NCI-H1436 (cell line): ENCODE measurements at regions not wholly inside any gene's neighbourhood (a gene's known extent, or its start where the extent isn't known, plus 50 kb on each side); places are given as distances from the start of the nearest gene placed in this dataset.

Experiments
- DNase-seq: peaks from one replicate; lab custom pipeline; 2025; lab: John Stamatoyannopoulos, UW

DNA sequence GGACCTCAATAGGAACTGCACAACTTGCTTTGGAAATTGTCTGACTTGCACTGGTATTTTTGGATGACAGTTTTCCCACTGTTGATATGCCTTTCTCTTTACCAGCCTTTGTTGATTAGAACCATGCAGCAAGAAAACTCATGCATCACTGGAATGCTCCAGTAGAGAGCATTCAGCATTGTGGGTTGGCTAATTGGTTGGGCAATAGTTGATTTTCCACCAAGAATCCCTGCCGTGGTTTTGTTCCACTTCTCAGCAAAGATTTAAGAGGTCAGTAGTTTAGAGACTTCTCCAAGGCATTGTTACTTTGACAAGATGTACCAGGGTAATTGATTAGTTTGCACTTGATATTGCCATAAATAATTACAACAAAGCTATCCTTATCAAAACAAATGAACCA is 260.0 kb downstream of the DHX35 start:
- no peak for DNase-seq

DNA sequence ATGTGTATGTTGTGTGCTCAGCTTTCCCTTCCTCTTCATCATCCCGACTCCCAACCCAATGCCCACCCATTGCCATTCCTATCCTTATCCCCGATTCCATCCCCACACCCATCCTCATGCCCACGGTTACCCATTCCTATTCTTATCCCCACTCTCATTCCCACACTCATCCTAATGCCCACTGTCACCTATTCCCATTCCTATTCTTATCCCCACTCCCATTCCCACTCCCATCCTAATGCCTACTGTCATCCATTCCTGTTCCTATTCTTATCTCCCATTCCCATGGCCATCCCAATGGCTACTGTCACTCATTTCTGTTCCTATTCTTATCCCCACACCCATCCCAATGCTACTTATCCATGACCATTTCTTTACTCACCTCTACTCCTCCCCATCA is 254.1 kb downstream of the DHX35 start:
- no peak for DNase-seq

DNA sequence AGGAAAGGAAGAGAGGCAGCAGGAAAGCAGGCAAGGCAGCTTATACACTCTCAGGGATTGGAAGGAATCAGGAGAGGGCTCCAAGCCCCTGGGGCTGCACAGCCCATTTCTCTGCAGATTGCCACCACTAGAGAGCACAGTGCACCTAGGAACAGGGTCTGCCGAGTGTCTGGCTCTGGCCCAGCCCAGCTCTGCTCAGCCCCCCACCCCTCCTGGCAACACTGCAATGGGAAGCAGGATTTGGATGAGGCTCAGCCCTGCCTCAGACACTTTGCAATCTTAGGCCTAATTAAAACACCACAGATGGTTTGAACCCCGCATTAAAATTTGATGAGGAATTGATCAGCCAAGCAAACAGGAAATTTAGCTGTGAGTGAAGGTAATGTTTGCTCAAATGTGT is 252.7 kb downstream of the DHX35 start:
- DNase-seq = no peak

DNA sequence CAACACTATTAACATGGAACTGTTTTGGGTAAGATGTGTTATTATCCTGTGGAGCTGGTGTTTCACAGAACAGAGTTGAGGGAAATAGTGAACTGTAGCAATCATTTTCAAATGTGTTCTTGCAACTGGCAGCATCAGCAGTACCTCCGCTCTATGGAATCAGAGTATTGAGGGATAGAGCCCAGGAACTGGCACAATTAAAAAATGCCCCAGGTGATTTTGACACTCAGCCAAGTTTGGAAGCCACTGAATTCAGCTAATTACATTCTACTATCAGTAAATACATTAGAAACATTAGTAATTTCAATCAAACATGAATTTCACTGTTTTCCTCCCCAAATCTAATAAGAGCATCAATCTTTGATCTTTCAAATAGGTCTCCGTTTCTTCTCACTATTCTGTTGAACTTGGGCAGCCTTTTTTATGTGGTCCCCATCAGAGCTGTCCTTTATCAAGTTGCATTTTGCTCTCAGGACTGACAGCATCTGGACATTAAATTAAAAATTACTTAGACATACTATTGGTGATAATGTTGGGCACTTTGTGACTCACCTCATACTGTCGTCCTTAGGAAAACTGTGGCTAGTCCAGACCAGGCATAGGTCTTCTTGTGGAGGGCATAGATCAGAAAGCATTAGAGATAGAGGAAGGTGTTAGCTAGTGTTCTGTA is 251.5 kb downstream of the DHX35 start:
- no peak for DNase-seq

DNA sequence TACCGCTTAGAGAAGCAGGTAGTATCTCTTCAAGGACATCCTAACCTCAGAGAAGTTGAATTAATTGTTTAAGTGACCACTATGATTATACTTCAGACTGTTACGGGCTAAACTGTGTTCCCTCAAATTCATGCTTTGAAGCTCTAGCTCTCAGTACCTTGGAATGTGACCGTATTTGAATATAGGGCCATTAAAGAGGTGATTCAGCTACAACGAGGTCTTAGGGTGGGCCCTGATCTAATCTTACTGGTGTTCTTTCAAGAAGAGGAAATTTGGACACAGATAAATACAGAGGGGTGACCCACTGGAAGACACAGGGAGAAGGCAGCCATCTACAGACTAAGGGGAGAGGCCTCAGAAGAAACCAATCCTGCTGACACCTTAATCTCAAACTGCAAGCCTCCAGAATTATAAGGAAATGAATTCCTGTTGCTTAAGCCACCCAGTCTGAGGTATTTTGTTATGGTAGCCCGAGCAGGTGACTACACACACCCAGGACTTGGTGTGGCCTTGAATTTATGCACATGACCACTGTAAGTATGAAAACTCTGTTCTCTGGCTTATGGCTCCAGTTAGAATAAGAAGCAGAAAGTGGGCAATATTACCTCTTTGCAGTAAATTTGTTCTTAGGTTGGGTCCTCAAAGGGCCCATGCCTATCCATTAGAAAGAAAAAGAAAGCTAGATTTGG is 249.1 kb downstream of the DHX35 start:
- DNase-seq = no peak

DNA sequence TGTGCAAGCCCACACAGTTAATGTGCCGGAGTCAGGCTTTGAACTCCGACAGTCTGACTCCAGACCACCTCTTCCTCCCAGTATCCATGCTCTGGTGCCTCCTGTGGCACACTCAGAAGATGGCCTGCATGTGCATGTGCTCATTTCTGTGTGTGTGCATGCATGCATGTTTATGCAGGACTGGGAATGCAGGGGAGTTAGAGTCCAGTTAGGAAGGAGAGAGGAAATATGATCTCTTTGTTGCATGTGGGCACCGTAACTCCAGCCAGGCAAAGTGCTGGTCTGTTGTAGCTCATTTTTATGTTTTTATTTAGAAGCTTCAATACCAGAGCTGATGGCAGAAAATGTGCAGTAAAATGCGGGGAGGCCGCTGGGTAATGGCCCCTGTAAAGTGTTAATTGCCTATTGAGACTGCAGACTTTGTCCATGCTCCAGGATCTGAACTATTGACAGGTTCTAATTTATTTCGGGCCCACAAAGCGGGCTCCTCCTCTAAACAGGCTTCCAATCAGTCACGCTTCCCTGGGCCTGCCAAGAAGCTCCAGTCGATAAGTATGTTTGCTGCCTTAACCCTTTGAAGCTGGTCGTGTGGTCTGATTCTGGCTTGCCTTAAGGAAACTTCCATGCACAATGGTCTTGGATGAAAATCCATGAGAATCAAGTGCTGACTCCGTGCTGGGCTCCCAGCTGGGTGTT is 248.3 kb downstream of the DHX35 start:
- DNase-seq = no peak

DNA sequence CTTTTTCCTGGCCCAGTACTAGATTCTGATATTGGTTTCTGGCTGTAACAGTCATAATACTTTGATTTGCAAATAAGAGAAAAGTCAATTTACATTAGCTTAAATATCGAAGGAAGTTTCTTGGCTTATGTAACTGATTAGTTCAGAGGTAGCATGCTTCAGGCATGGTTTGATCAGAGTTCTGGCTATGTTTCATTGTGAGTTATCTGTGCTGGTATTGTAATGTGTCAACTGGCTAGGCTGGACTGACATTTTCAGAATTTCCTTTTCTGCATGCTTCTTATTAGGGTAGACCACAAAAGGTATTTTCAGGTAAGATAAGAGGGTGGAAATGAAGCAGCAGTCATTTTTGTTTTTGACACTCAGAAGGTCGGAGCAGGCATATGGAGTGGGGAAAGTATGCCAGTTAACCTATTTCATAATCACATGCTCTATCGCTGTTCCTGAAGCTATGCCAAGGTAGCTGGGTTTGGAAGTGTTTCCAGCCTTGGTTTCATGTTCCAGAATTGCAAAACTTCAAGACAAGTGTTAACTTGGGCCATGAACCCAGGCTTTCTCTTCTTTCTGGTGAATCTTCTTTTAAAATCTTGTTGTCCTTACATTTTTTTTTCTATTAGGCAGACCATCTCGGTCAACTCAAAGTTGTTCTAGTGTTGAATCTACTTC is 244.9 kb downstream of the DHX35 start:
- no peak for DNase-seq

DNA sequence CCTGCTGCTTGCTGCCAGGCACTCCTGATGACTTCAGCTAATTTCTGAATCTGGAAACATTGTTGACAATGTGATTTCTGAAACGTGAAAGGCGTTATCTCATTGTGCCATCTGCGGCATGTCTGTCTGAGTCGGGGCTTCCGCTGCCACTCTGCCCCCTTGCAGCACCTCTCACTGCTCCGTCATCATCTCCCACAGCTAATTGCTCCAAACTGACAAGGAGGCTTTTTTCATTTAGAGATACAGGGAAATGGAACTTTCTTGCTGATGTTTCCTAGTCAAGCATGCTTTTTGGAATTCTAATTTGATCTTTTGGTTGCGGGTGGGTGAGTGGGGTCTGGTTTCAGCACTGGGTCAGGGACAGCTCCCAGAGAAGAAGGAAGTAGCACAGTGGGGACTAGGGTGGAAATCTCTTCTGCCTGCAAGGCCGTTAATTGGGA is 233.5 kb downstream of the DHX35 start:
- DNase-seq = no peak

DNA sequence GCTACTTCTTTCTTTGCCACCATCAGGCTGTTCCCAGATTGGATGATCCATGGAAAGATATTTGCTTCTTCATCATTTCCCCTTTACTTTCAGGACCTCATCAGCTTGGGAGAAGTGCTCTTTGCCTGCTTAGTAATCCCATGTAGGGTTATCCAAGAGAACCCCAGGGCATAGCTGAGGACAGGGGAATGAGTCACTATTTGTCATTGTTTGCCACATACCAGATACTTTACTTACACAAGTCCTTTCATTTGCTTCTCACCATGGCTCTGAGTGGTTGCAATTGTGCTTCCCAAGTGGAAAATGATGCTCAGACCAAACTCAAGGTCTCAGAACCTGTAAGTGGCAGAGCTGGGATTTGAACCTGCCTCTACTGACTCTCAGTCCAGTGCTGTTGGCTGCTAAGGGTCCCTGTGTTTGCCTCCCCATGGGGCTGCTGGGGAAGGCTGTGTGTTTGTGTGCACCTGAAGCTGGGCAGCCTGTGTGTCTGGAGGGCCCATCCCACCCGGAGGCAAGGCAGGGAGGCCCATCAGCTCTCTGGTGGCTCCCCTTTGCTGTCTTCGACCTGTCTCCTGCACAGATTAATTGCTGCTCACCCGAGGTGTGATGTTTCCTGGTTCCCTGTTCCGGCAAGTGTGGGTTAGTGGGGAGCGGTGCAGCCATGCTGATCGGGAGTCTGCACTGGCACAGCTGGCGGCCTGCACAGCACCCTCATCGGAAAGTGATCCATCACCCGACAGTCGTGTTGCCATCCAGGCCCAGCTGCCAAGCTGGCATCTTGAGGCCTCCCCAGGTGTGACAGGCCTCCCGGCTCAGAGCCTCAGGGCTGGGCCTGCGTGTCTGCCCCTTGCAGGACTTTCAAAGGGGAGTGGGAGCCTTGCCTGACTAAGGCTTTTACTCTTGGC is 228.8 kb downstream of the DHX35 start:
- no peak for DNase-seq

DNA sequence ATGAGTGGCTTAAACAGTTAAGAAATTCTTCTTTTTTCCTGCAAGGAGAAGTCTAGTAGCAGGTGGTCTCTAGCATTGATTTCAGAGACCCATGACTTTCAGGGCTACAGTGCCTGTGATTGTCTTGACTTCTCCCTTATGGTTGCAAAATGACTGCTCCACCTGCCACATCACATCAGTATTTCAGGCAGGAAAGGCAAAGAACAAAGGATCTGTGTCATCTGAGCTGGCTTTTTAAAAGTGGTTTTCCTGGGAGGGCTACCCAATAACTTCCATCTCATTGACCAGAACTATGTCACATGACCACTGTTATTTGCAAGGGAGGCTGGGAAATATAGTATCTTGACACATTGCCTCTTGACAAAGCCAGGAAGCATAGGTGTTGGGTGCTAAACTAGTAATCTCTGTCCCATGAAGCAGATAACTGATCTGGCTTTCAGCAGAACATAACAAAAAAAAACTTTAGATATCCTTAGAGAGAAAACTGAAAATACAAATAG is 226.2 kb downstream of the DHX35 start:
- no peak for DNase-seq

DNA sequence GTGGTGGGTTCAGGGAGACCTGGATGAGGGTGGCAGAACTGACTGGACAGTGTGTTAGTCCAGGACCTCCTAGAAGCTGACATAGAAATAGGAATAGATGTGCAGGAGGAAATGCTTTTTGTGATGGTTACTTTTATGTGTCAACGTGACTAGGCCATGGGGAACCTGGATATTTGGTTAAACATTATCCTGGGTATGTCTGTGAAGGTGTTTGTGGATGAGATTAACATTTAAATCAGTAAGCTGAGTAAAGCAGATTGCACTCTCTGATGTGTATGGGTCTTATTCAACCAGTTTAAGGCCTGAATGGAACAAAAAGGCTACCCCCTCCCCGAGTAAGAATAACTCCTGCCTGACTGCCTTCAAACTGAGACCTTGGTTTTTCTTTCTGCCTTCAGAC is 219.3 kb downstream of the DHX35 start:
- no peak for DNase-seq

DNA sequence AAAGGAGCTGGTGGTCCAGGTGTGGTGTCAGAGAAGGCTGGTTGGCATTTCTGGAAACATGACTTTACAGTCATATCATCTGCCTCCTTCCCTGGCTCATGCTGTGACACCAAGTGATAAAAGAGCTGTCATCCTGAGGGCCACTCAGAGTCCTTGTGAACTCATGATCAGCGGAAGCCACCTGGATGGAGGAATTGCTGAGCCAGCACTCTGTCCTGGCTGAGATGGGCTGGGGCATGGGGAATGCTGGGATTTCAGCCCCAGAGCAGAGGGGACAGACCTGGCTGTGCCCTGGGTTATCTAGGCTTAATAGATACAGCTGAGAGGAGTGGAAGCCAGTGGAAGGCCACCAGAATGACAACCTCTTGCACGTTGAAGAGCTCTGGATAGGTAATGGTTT is 214.3 kb downstream of the DHX35 start:
- DNase-seq = no peak

DNA sequence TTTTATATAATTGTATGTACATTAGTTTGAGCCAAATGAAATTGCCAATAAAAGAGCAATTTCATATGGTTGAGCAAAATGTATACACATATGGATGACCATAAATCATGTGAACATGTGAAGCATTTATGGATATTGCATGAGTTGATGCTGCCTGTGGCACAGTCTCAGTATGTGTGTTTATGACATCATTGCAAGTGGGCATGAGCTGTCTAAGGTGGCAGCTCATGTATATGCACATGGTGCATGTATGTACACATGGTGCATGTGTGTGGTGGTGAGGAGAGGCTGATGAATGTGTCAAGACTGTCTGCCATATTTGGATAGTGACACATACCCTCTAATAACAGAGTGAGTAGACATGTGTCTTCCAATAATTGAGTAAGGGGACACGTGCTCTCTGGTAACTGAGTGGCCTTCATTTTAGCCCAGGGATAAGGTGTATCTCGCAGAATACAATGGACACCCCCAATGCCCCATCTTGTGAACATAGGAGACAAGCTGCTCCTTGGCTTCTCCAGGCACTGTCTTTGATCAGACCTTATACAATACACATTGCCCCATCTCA is 208.8 kb downstream of the DHX35 start:
- no peak for DNase-seq

DNA sequence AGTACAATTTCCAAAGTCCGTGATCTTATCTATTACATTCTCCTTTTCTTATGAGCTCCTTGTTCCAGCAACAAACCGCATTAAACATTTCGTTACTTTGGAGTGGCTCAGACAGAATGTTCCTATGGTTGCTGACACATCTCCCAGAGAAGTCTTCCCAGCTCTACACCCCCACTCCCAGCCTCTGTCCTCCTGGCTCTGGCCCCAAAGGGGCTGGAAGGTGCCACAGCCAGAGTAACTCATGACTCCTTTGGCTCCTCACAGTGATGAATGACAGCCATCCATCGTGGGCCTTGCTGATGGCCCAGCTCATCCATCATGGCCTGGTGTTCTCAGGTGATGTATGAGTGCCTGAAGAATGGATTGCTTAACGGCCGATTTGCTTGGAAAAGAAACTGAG is 203.0 kb downstream of the DHX35 start:
- no peak for DNase-seq

DNA sequence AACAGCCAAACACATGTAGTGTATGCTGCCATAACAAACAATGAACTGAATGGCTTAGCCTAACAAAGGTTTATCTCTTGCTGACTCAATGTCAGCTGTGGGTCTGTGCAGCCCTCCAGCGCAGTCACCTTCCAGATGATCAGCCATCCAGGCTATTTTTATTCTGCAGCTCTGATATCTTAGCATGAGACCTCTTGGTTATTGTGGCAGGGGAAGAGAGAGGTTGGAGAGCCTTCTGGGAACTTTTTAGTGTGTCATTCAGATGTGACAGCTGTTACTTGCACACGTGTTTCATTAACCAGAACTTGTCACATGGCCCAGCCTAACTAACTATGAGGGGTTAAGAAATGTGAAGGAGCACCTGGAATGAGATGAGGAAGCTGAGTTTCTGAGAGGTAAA is 202.5 kb downstream of the DHX35 start:
- DNase-seq = no peak

DNA sequence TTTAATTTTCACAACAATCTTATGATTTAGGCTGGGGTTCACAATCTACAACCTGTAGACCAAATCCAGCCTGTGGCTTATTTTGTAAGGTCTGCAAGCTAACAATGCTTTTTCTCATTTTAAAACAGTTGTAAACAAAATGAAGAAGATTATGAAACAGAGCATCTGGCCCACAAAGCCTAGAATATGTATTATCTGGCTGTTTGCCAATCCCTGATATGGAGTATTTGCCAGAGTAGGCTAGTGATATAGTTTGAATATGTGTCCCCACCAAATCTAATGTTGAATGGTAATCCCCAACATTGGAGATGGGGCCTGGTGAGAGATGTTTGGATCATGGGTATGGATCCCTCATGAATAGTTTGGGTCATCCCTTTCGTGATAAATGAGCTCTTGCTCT is 201.8 kb downstream of the DHX35 start:
- DNase-seq = no peak

DNA sequence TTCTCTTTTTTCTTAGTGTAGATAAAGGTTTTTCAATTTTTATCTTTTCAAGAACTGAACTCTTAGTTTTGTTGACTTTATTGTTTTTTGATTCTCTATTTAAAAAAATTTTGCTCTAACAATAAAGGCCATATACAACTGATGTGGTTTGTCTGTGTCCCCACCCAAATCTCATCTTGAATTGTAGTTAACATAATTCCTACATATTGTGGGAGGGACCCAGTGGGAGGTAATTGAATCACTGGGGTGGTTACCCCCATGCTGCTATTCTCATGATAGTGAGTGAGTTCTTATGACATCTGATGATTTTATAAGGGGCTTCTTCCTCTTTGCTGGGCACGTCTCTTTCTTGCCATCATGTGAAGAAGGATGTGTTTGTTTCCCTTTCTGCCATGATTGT is 199.8 kb downstream of the DHX35 start:
- no peak for DNase-seq

DNA sequence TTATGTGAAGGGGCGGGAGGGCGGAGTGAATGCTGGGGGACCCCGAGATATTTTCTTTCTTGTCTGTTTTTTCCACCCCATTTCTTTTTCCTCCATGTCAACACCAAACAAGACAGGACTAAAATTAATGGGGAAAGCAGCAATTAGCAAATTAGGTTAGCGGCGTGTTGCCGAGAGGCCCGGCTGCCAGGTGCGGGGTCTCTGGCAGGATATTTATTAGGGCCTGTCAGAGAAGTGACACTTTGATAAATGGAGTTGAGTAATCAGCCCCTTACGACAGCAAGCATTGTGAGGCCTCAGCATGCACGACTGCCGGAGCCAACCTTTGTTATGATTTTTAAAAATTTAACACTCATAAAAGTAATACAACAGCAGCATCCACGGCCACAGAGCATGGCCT is 193.8 kb downstream of the DHX35 start:
- no peak for DNase-seq

DNA sequence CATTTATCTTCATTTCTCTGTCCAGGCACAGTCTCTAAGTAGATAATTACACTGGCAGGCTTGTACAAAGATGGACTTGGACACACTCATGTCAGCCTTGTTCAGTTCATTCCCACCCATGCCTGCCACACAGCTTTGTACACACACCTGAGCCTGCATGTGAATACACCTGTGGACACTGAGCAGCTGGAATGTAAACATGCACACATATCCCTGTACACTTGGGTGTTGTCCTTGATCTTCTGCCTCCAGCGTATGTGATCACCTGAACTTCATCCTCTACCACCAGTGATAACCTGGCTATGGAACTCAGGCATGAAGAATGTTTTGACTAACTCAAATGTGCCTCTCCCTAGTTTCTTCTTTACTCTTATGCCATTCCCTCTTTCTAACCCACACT is 190.6 kb downstream of the DHX35 start:
- DNase-seq = no peak

DNA sequence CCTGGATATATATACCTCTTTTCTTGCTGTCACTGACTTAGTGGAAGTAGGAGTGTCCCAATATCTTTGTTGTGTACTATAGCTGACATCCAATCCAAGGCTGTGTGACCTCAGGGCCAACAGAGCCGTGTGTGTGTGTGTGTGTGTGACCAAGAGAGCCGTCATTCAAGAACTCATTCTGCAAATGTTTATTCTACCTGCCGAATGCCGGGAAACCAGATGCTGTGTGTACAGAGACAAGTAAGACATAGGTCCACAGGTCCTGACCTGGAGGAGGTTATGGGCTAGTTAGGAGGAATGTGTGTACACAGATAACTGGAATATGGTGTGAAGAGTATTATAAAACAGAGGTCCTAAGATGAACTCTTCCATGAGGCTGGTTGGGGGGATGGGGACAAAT is 190.0 kb downstream of the DHX35 start:
- DNase-seq = no peak

DNA sequence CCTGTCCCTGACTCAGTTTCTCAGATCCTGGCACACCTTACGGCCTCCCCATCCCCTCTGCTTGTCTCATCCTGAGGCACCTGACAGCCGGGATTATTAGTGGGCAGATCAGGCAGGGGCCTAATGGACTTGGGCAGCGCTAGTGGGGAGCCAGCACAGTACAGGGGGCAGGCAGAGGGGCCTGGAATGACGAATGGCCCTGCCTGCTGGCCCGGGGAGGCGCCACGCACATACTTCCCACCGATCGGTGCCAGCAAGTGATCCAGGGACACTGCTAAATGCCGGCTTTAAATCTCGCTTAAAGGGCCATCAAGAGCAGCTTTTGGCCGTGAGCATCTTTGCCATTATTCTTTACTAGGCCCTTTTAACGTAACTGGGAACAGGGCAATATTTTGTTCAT is 188.4 kb downstream of the DHX35 start:
- no peak for DNase-seq
